ENCODE measurements at regions not wholly inside any gene's neighbourhood (a gene's known extent, or its start where the extent isn't known, plus 50 kb on each side); places are given as distances from the start of the nearest gene placed in this dataset.

DNA sequence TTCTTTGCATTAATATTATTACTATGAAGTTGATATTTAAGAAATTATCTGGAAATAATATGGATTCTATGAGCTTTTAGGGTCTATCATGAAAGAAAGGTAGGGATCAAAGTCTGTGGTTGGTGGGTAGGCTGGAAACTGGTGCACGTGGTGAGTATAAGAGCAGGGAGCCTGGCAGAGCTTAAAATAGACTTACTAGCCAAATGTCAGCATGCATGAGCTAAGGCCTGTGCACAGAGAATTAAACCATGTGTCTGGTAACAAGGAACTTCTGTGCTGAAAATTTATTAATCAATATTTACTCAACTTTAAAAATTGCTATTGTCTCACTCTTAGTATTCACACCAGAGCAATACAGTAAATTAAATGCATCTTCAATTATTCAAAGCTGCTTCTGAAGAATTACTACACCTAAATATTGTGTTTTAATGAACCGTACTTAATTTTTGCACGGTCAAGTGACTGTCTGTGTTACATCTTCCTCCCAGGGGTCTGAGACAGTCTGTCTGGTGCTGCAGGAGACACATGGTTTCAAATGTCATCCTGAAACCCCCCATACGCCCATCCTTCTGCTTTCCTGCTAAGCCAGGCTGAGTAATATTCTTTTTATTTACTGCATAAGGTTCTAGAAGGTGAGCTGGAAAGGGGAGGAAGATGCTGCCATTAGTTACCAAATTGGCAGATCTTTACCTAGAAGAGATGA is 161.0 kb upstream of the NLRP1 start:
- TF ChIP-seq, protein P1, sequence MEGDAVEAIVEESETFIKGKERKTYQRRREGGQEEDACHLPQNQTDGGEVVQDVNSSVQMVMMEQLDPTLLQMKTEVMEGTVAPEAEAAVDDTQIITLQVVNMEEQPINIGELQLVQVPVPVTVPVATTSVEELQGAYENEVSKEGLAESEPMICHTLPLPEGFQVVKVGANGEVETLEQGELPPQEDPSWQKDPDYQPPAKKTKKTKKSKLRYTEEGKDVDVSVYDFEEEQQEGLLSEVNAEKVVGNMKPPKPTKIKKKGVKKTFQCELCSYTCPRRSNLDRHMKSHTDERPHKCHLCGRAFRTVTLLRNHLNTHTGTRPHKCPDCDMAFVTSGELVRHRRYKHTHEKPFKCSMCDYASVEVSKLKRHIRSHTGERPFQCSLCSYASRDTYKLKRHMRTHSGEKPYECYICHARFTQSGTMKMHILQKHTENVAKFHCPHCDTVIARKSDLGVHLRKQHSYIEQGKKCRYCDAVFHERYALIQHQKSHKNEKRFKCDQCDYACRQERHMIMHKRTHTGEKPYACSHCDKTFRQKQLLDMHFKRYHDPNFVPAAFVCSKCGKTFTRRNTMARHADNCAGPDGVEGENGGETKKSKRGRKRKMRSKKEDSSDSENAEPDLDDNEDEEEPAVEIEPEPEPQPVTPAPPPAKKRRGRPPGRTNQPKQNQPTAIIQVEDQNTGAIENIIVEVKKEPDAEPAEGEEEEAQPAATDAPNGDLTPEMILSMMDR (IDR thresholded peaks at IDR 0.05; ENCODE audit: insufficient read depth, low read length, poor library complexity, severe bottlenecking), result no peak
- no peak for TF ChIP-seq EZH2phosphoT487 (conservative IDR thresholded peaks at IDR 0.05; ENCODE audit: low read length)

Measured in SU-DHL-6 (cell line).